ENCODE measurements at regions not wholly inside any gene's neighbourhood (a gene's known extent, or its start where the extent isn't known, plus 50 kb on each side); places are given as distances from the start of the nearest gene placed in this dataset.

DNA sequence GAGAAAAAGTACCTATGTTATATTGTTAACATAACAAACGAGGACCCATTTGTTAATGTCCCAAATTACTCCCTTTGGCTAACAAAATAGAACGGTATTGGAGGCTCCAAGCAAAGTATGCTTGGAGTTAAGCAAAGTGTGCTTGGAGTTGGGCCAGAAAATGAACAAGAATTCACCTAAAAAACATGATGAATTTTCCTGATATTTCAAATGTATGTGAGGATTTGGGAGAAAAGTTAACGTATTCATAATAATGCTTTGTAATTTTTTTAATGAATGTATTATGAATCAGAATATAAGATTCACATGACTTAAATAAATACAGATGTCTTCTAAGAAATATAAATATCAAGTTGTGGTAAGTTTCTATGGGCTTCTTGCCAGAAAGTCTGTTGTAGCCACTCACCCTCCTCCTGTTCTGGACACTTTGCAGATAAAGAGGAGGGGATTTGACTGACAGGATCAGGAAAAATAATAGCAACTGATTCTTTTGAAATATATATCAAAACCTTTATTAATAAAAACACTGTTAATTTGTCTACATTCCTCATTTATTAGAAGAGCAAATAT is 423.7 kb upstream of the MMADHC start:
- no peak for TF ChIP-seq ZNF274 (IDR thresholded peaks at IDR 0.05; ENCODE audit: low read depth, low read length)
- TF ChIP-seq YY1 (IDR thresholded peaks at IDR 0.05; ENCODE audit: insufficient read depth, insufficient read length): no peak
- no peak for TF ChIP-seq SUZ12 (IDR thresholded peaks at IDR 0.05; ENCODE audit: extremely low read depth, insufficient read depth, insufficient read length)
